ENCODE measurements at regions not wholly inside any gene's neighbourhood (a gene's known extent, or its start where the extent isn't known, plus 50 kb on each side); places are given as distances from the start of the nearest gene placed in this dataset.

GRCh38 chr14:85180876-85181275, 349.1 kb upstream of the FLRT2 start:
- Histone ChIP-seq H3K27ac (ENCODE audit: low read length) (no peak overlapping the region), H3K4me2 (ENCODE audit: low read length) (no peak overlapping the region), H3K36me3 (ENCODE audit: insufficient read depth, low read length) (no peaks in the 10 kb centered on the region), H3K27me3 (ENCODE audit: insufficient read depth, low read depth, low read length) (no peaks in the 10 kb centered on the region), H2AFZ (ENCODE audit: low read depth, low read length) (no peak overlapping the region), H3K9me3 (ENCODE audit: low read length) (no peaks in the 10 kb centered on the region), H3K9me2 (ENCODE audit: insufficient read depth, low read length) (no peaks in the 10 kb centered on the region), H4K20me1 (ENCODE audit: insufficient read depth) (no peaks in the 10 kb centered on the region), H3K9ac (ENCODE audit: low read length) (no peak overlapping the region), H3K79me2 (replicated peaks; ENCODE audit: insufficient read depth, low read length) (no peaks in the 10 kb centered on the region), H3F3A (ENCODE audit: insufficient read depth, low read length, poor library complexity, severe bottlenecking) (no peaks in the 10 kb centered on the region), H3K4me3 (ENCODE audit: low read length) (no peak overlapping the region)
- no peak for TF ChIP-seq POLR2AphosphoS5 (IDR thresholded peaks at IDR 0.05)
- TF ChIP-seq SMC3 (conservative IDR thresholded peaks at IDR 0.05; ENCODE audit: poor library complexity) = no peak
- TF ChIP-seq CTCF (IDR thresholded peaks at IDR 0.05; ENCODE audit: poor library complexity, severe bottlenecking) = no peak
- no peak for TF ChIP-seq RAD21 (conservative IDR thresholded peaks at IDR 0.05)
- TF ChIP-seq MXI1 (conservative IDR thresholded peaks at IDR 0.05; ENCODE audit: poor library complexity, severe bottlenecking) = no peak
- TF ChIP-seq EP300 (conservative IDR thresholded peaks at IDR 0.05; ENCODE audit: poor library complexity, severe bottlenecking) = no peak
- no peak for TF ChIP-seq REST (IDR thresholded peaks at IDR 0.05; ENCODE audit: borderline replicate concordance)
- TF ChIP-seq TAF1 (IDR thresholded peaks at IDR 0.05; ENCODE audit: low read depth) = no peak
- TF ChIP-seq EZH2 (IDR thresholded peaks at IDR 0.05; ENCODE audit: borderline replicate concordance, insufficient read depth, low read length, poor library complexity, severe bottlenecking) = no peak

- no peaks in the 10 kb centered on the region for H3F3A ChIP-seq (ENCODE audit: insufficient read depth, low read length, poor library complexity, severe bottlenecking)
- no peaks in the 10 kb centered on the region for H3K79me2 ChIP-seq (replicated peaks; ENCODE audit: insufficient read depth, low read length)
- no peaks in the 10 kb centered on the region for H3K36me3 ChIP-seq (ENCODE audit: insufficient read depth, low read length)
- TF ChIP-seq TAF1 (IDR thresholded peaks at IDR 0.05; ENCODE audit: low read depth) (no peak), RAD21 (conservative IDR thresholded peaks at IDR 0.05) (no peak), POLR2AphosphoS5 (IDR thresholded peaks at IDR 0.05) (no peak), REST (IDR thresholded peaks at IDR 0.05; ENCODE audit: borderline replicate concordance) (no peak)
- H2AFZ ChIP-seq (ENCODE audit: low read depth, low read length) = no peak overlapping the region
- H3K4me2 ChIP-seq (ENCODE audit: low read length) = no peak overlapping the region
- no peaks in the 10 kb centered on the region for H3K27me3 ChIP-seq (ENCODE audit: insufficient read depth, low read depth, low read length)
- no peak overlapping the region for H3K9ac ChIP-seq (ENCODE audit: low read length)
- H3K4me3 ChIP-seq (ENCODE audit: low read length) = no peak overlapping the region
- H3K9me3 ChIP-seq (ENCODE audit: low read length) = no peaks in the 10 kb centered on the region
- no peaks in the 10 kb centered on the region for H4K20me1 ChIP-seq (ENCODE audit: insufficient read depth)
- H3K9me2 ChIP-seq (ENCODE audit: insufficient read depth, low read length) = no peaks in the 10 kb centered on the region
- H3K27ac ChIP-seq (ENCODE audit: low read length) = no peak overlapping the region
These were observed 347.7 kb upstream of the FLRT2 start for GRCh38 chr14:85182282-85182681.
